ENCODE measurements at regions not wholly inside any gene's neighbourhood (a gene's known extent, or its start where the extent isn't known, plus 50 kb on each side); places are given as distances from the start of the nearest gene placed in this dataset.

- H3K27me3 ChIP-seq: no peaks in the 10 kb centered on the region
- H3K9ac ChIP-seq: no peak overlapping the region
- peaks cover 0 to 88% (median 8%) of the 10 kb centered on the region in 11 experiments; a peak in 11 of 22 replicates for H3K36me3 ChIP-seq
- H4K20me1 ChIP-seq: peaks cover 0 to 3% (median 0%) of the 10 kb centered on the region in 11 experiments; a peak in 2 of 22 replicates
- H3K4me2 ChIP-seq: no peak overlapping the region
- no peak overlapping the region for H3K27ac ChIP-seq
- H3K9me3 ChIP-seq (replicated peaks in 1 of 11): no peaks in the 10 kb centered on the region
- peaks cover 0 to 11% (median 0%) of the 10 kb centered on the region in 10 experiments; a peak in 5 of 20 replicates for H3K4me1 ChIP-seq
- no peak overlapping the region for H3K4me3 ChIP-seq
- TF ChIP-seq Cebpa-rat (IDR thresholded peaks at IDR 0.05): no peak
Observed at GRCh38 chr20:3354247-3354646, 53.2 kb downstream of the DNAAF9 start.

- no peaks in the 10 kb centered on the region for H3K27me3 ChIP-seq
- no peak overlapping the region for H3K4me3 ChIP-seq
- no peak overlapping the region for H3K27ac ChIP-seq
- H3K36me3 ChIP-seq: peaks cover 0 to 88% (median 7%) of the 10 kb centered on the region in 11 experiments; a peak in 14 of 22 replicates
- no peak overlapping the region for H3K4me2 ChIP-seq
- peaks cover 0 to 3% (median 0%) of the 10 kb centered on the region in 11 experiments; a peak in 2 of 22 replicates for H4K20me1 ChIP-seq
- peaks cover 0 to 11% (median 0%) of the 10 kb centered on the region in 10 experiments; a peak in 5 of 20 replicates for H3K4me1 ChIP-seq
- no peaks in the 10 kb centered on the region for H3K9me3 ChIP-seq (replicated peaks in 1 of 11)
- no peak overlapping the region for H3K9ac ChIP-seq
- no peak for TF ChIP-seq Cebpa-rat (IDR thresholded peaks at IDR 0.05)
Observed at GRCh38 chr20:3353646-3354045, 53.8 kb downstream of the DNAAF9 start.

- no peak overlapping the region for H3K4me3 ChIP-seq
- H3K4me2 ChIP-seq: no peak overlapping the region
- H3K36me3 ChIP-seq: peaks cover 9 to 88% (median 19%) of the 10 kb centered on the region in 11 experiments; a peak in 21 of 22 replicates
- no peak overlapping the region for H3K27ac ChIP-seq
- no peak for TF ChIP-seq Cebpa-rat (IDR thresholded peaks at IDR 0.05)
- no peaks in the 10 kb centered on the region for H3K27me3 ChIP-seq
- H3K9ac ChIP-seq: no peak overlapping the region
- peaks cover 0 to 3% (median 0%) of the 10 kb centered on the region in 11 experiments; a peak in 2 of 22 replicates for H4K20me1 ChIP-seq
- H3K9me3 ChIP-seq (replicated peaks in 1 of 11): no peaks in the 10 kb centered on the region
- H3K4me1 ChIP-seq: peaks cover 0 to 11% (median 0%) of the 10 kb centered on the region in 10 experiments; a peak in 5 of 20 replicates
Observed at GRCh38 chr20:3352202-3352601, 55.3 kb downstream of the DNAAF9 start.

GRCh38 chr20:3350422-3350821, 57.0 kb downstream of the DNAAF9 start:
- no peak for TF ChIP-seq Cebpa-rat (IDR thresholded peaks at IDR 0.05)

GRCh38 chr20:3349786-3350185, 57.7 kb downstream of the DNAAF9 start:
- Histone ChIP-seq H3K4me3 (no peak overlapping the region), H3K9me3 (replicated peaks in 1 of 11) (no peaks in the 10 kb centered on the region), H3K27me3 (no peaks in the 10 kb centered on the region), H3K27ac (no peak overlapping the region), H3K4me1 (peaks cover 0 to 11% (median 0%) of the 10 kb centered on the region in 10 experiments; a peak in 5 of 20 replicates), H3K4me2 (no peak overlapping the region), H3K9ac (no peak overlapping the region), H3K36me3 (peaks cover 24 to 91% (median 43%) of the 10 kb centered on the region in 11 experiments), H4K20me1 (peaks cover 0 to 3% (median 0%) of the 10 kb centered on the region in 11 experiments; a peak in 2 of 22 replicates)
- TF ChIP-seq Cebpa-rat (IDR thresholded peaks at IDR 0.05): no peak

More at GRCh38 chr20:3350422-3350821, 57.0 kb downstream of the DNAAF9 start:
- H3K36me3 ChIP-seq: peaks cover 19 to 91% (median 36%) of the 10 kb centered on the region in 11 experiments
- H3K27ac ChIP-seq: no peak overlapping the region
- H3K27me3 ChIP-seq: no peaks in the 10 kb centered on the region
- H3K4me2 ChIP-seq: no peak overlapping the region
- H3K9me3 ChIP-seq (replicated peaks in 1 of 11): no peaks in the 10 kb centered on the region
- no peak overlapping the region for H3K9ac ChIP-seq
- H4K20me1 ChIP-seq: peaks cover 0 to 3% (median 0%) of the 10 kb centered on the region in 11 experiments; a peak in 2 of 22 replicates
- H3K4me1 ChIP-seq: peaks cover 0 to 11% (median 0%) of the 10 kb centered on the region in 10 experiments; a peak in 5 of 20 replicates
- no peak overlapping the region for H3K4me3 ChIP-seq

- peaks cover 53 to 93% (median 74%) of the 10 kb centered on the region in 11 experiments for H3K36me3 ChIP-seq
- H3K9me3 ChIP-seq (replicated peaks in 1 of 11): no peaks in the 10 kb centered on the region
- H3K27me3 ChIP-seq: no peaks in the 10 kb centered on the region
- H4K20me1 ChIP-seq: no peaks in the 10 kb centered on the region
- no peak overlapping the region for H3K27ac ChIP-seq
- TF ChIP-seq Cebpa-rat (IDR thresholded peaks at IDR 0.05): no peak
- H3K4me1 ChIP-seq: peaks cover 0 to 14% (median 0%) of the 10 kb centered on the region in 10 experiments; a peak in 4 of 20 replicates
- H3K4me3 ChIP-seq: no peak overlapping the region
- H3K4me2 ChIP-seq: no peak overlapping the region
- H3K9ac ChIP-seq: no peak overlapping the region
Observed at GRCh38 chr20:3342766-3343165, 64.7 kb downstream of the DNAAF9 start.

GRCh38 chr20:3340443-3340842, 67.0 kb downstream of the DNAAF9 start:
- H3K27ac ChIP-seq: peak overlapping the region in 2 of 11 experiments; percentile 44 to 53; a peak in 3 of 22 replicates
- no peaks in the 10 kb centered on the region for H4K20me1 ChIP-seq
- H3K36me3 ChIP-seq: peaks cover 42 to 93% (median 54%) of the 10 kb centered on the region in 11 experiments
- peaks cover 0 to 14% (median 0%) of the 10 kb centered on the region in 10 experiments; a peak in 5 of 20 replicates for H3K4me1 ChIP-seq
- H3K27me3 ChIP-seq: no peaks in the 10 kb centered on the region
- H3K4me2 ChIP-seq: peak overlapping the region in 2 of 11 experiments; percentile 42 to 68; a peak in 4 of 22 replicates
- no peaks in the 10 kb centered on the region for H3K9me3 ChIP-seq (replicated peaks in 1 of 11)
- H3K9ac ChIP-seq: no peak overlapping the region
- H3K4me3 ChIP-seq: no peak overlapping the region
- TF ChIP-seq Cebpa-rat (IDR thresholded peaks at IDR 0.05): no peak

GRCh38 chr20:3339571-3339970, 67.9 kb downstream of the DNAAF9 start:
- H4K20me1 ChIP-seq: no peaks in the 10 kb centered on the region
- H3K4me1 ChIP-seq: peaks cover 0 to 14% (median 0%) of the 10 kb centered on the region in 10 experiments; a peak in 5 of 20 replicates
- H3K9me3 ChIP-seq (replicated peaks in 1 of 11): no peaks in the 10 kb centered on the region
- H3K36me3 ChIP-seq: peaks cover 41 to 93% (median 54%) of the 10 kb centered on the region in 11 experiments
- no peak for TF ChIP-seq Cebpa-rat (IDR thresholded peaks at IDR 0.05)
- no peak overlapping the region for H3K4me2 ChIP-seq
- H3K9ac ChIP-seq: no peak overlapping the region
- H3K27me3 ChIP-seq: no peaks in the 10 kb centered on the region
- H3K27ac ChIP-seq: no peak overlapping the region
- no peak overlapping the region for H3K4me3 ChIP-seq

- Histone ChIP-seq H3K27me3 (no peaks in the 10 kb centered on the region), H3K4me2 (no peak overlapping the region), H3K9me3 (replicated peaks in 1 of 11) (no peaks in the 10 kb centered on the region), H3K9ac (no peak overlapping the region), H3K4me1 (peaks cover 0 to 14% (median 0%) of the 10 kb centered on the region in 10 experiments; a peak in 5 of 20 replicates), H3K27ac (no peak overlapping the region), H3K4me3 (no peak overlapping the region), H3K36me3 (peaks cover 46 to 95% (median 57%) of the 10 kb centered on the region in 11 experiments), H4K20me1 (no peaks in the 10 kb centered on the region)
- TF ChIP-seq Cebpa-rat (IDR thresholded peaks at IDR 0.05): no peak
Observed at GRCh38 chr20:3339076-3339475, 68.4 kb downstream of the DNAAF9 start.

Data from BLaER1 treated with 17β-estradiol and CSF1 and Interleukin-3, amounts not matched to agents 10 nM and 100 nM (cell line).